ENCODE measurements at regions not wholly inside any gene's neighbourhood (a gene's known extent, or its start where the extent isn't known, plus 50 kb on each side); places are given as distances from the start of the nearest gene placed in this dataset.
A peak's percentile ranks its signal among the peaks of the same experiment; 100 is the strongest.
"Not testable (repeated sequence)": the region's sequence is repeated elsewhere in the genome, so short reads cannot be mapped to it uniquely, and the experiment has no call there.

GRCh38 chrX:134045372-134045771 lies 60.0 kb upstream of the GPC3 start:
- not testable (repeated sequence) for DNase-seq (ENCODE audit: low read depth in 2 of 2)

GRCh38 chrX:134067107-134067506 lies 81.7 kb upstream of the GPC3 start:
- DNase-seq (ENCODE audit: low read depth in 2 of 2), result not testable (repeated sequence)

- not testable (repeated sequence) for DNase-seq (ENCODE audit: low read depth in 2 of 2)
These were observed 86.5 kb upstream of the GPC3 start for GRCh38 chrX:134071899-134072298.

- no peak for DNase-seq (ENCODE audit: low read depth in 2 of 2)
These were observed 87.9 kb upstream of the GPC3 start for GRCh38 chrX:134073341-134073740.

- DNase-seq (ENCODE audit: low read depth in 2 of 2), result no peak
These were observed 88.8 kb upstream of the GPC3 start for GRCh38 chrX:134074151-134074550.

GRCh38 chrX:134075894-134076718 lies 90.7 kb upstream of the GPC3 start:
- no peak for DNase-seq (ENCODE audit: low read depth in 2 of 2)

GRCh38 chrX:134095366-134095765 lies 110.0 kb upstream of the GPC3 start:
- no peak for DNase-seq (ENCODE audit: low read depth in 2 of 2)

GRCh38 chrX:134101636-134102035 lies 116.2 kb upstream of the GPC3 start:
- DNase-seq (ENCODE audit: low read depth in 2 of 2), result no peak

- no peak for DNase-seq (ENCODE audit: low read depth in 2 of 2)
These were observed 121.7 kb upstream of the CCDC160 start for GRCh38 chrX:134115270-134115669.

GRCh38 chrX:134137341-134137740 lies 99.6 kb upstream of the CCDC160 start:
- DNase-seq (ENCODE audit: low read depth in 2 of 2), result no peak

- DNase-seq (ENCODE audit: low read depth in 2 of 2), result peak in 1 of 2 donors; percentile 3
These were observed 97.9 kb upstream of the CCDC160 start for GRCh38 chrX:134139090-134139489.

- DNase-seq (ENCODE audit: low read depth in 2 of 2), result peak; percentile 10 to 25
These were observed 92.8 kb upstream of the CCDC160 start for GRCh38 chrX:134144231-134144630.

- no peak for DNase-seq (ENCODE audit: low read depth in 2 of 2)
These were observed 90.5 kb upstream of the CCDC160 start for GRCh38 chrX:134146493-134146892.

GRCh38 chrX:134148172-134148692 lies 88.8 kb upstream of the CCDC160 start:
- no peak for DNase-seq (ENCODE audit: low read depth in 2 of 2)

GRCh38 chrX:134158821-134159512 lies 78.0 kb upstream of the CCDC160 start:
- no peak for DNase-seq (ENCODE audit: low read depth in 2 of 2)

- DNase-seq (ENCODE audit: low read depth in 2 of 2), result no peak
These were observed 75.8 kb upstream of the CCDC160 start for GRCh38 chrX:134161162-134161561.

GRCh38 chrX:134162032-134162431 lies 75.0 kb upstream of the CCDC160 start:
- no peak for DNase-seq (ENCODE audit: low read depth in 2 of 2)

GRCh38 chrX:134163836-134164235 lies 73.1 kb upstream of the CCDC160 start:
- no peak for DNase-seq (ENCODE audit: low read depth in 2 of 2)

- DNase-seq (ENCODE audit: low read depth in 2 of 2), result no peak
These were observed 69.3 kb upstream of the CCDC160 start for GRCh38 chrX:134167591-134168203.

GRCh38 chrX:134171661-134172587 lies 65.1 kb upstream of the CCDC160 start:
- DNase-seq (ENCODE audit: low read depth in 2 of 2), result peak; percentile 1 to 30

All from lung microvascular endothelial cell (primary cell).